ENCODE measurements at regions not wholly inside any gene's neighbourhood (a gene's known extent, or its start where the extent isn't known, plus 50 kb on each side); places are given as distances from the start of the nearest gene placed in this dataset.

- Histone ChIP-seq H3K4me1 (ENCODE audit: control insufficient read depth in 1 of 2, insufficient read depth in 2 of 2, low read length in 2 of 2) (no peaks in the 10 kb centered on the region), H3K4me3 (replicated peaks in 1 of 3; ENCODE audit: low read depth in 2 of 3, low read length in 3 of 3) (no peak overlapping the region), H2AFZ (ENCODE audit: insufficient read depth, low read depth, low read length, poor library complexity, severe bottlenecking) (no peak overlapping the region), H3K27ac (ENCODE audit: low read depth in 1 of 2, low read length in 2 of 2) (no peak overlapping the region), H3K4me2 (replicated peaks; ENCODE audit: extremely low read depth, low read length, poor library complexity, severe bottlenecking) (no peak overlapping the region), H3K36me3 (replicated peaks in 1 of 2; ENCODE audit: control insufficient read depth in 1 of 2, insufficient read depth in 2 of 2, low read length in 2 of 2) (no peaks in the 10 kb centered on the region), H3K9me3 (replicated peaks in 1 of 2; ENCODE audit: control insufficient read depth in 1 of 2, insufficient read depth in 1 of 2, low read length in 2 of 2) (no peaks in the 10 kb centered on the region), H3K9ac (ENCODE audit: insufficient read depth, low read length, poor library complexity, severe bottlenecking) (no peak overlapping the region), H4K20me1 (ENCODE audit: insufficient read depth, low read length) (no peaks in the 10 kb centered on the region), H3K79me2 (ENCODE audit: insufficient read depth, low read length) (no peaks in the 10 kb centered on the region), H3K27me3 (ENCODE audit: control insufficient read depth in 2 of 2, insufficient read depth in 2 of 2, low read length in 2 of 2) (no peaks in the 10 kb centered on the region)
- 100% methylated on average over 3 of the region's 4 CpGs for WGBS (ENCODE audit: insufficient coverage)
- no peaks in the 10 kb centered on the region for H3K36me3 Mint-ChIP-seq
- peaks cover 0 to 4% (median 1%) of the 10 kb centered on the region in 3 donors for H3K27me3 Mint-ChIP-seq (ENCODE audit: low read depth in 3 of 3)
- no peak for TF ChIP-seq CTCF (IDR thresholded peaks at IDR 0.05)
- no peak overlapping the region for H3K4me3 Mint-ChIP-seq
- no peak overlapping the region for H3K27ac Mint-ChIP-seq
- peaks cover 0 to 3% (median 0%) of the 10 kb centered on the region in 7 donors for H3K9me3 Mint-ChIP-seq
- DNase-seq, result no peak
- intact Hi-C loops (cut with micrococcal nuclease), result no loop called here
- no peaks in the 10 kb centered on the region for H3K4me1 Mint-ChIP-seq
Observed at GRCh38 chr11:112355726-112356125, 95.1 kb upstream of the PLET1 start.

- Histone ChIP-seq H4K20me1 (ENCODE audit: insufficient read depth, low read length) (no peaks in the 10 kb centered on the region), H3K4me2 (replicated peaks; ENCODE audit: extremely low read depth, low read length, poor library complexity, severe bottlenecking) (no peak overlapping the region), H3K4me3 (replicated peaks in 1 of 3; ENCODE audit: low read depth in 2 of 3, low read length in 3 of 3) (no peak overlapping the region), H3K9ac (ENCODE audit: insufficient read depth, low read length, poor library complexity, severe bottlenecking) (no peak overlapping the region), H3K36me3 (replicated peaks in 1 of 2; ENCODE audit: control insufficient read depth in 1 of 2, insufficient read depth in 2 of 2, low read length in 2 of 2) (no peaks in the 10 kb centered on the region), H3K79me2 (ENCODE audit: insufficient read depth, low read length) (no peaks in the 10 kb centered on the region), H3K27ac (ENCODE audit: low read depth in 1 of 2, low read length in 2 of 2) (no peak overlapping the region), H3K4me1 (ENCODE audit: control insufficient read depth in 1 of 2, insufficient read depth in 2 of 2, low read length in 2 of 2) (no peaks in the 10 kb centered on the region), H3K9me3 (replicated peaks in 1 of 2; ENCODE audit: control insufficient read depth in 1 of 2, insufficient read depth in 1 of 2, low read length in 2 of 2) (no peaks in the 10 kb centered on the region), H2AFZ (ENCODE audit: insufficient read depth, low read depth, low read length, poor library complexity, severe bottlenecking) (no peak overlapping the region), H3K27me3 (ENCODE audit: control insufficient read depth in 2 of 2, insufficient read depth in 2 of 2, low read length in 2 of 2) (no peaks in the 10 kb centered on the region)
- DNase-seq, result no peak
- H3K27me3 Mint-ChIP-seq (ENCODE audit: low read depth in 3 of 3), result peaks cover 0 to 2% (median 1%) of the 10 kb centered on the region in 3 donors
- TF ChIP-seq CTCF (IDR thresholded peaks at IDR 0.05), result no peak
- no peaks in the 10 kb centered on the region for H3K4me1 Mint-ChIP-seq
- H3K4me3 Mint-ChIP-seq, result no peak overlapping the region
- WGBS (ENCODE audit: insufficient coverage), result no CpG with 5 or more reads among the region's 2 CpGs
- no peaks in the 10 kb centered on the region for H3K9me3 Mint-ChIP-seq
- no peak overlapping the region for H3K27ac Mint-ChIP-seq
- intact Hi-C loops (cut with micrococcal nuclease), result no loop called here
- H3K36me3 Mint-ChIP-seq, result no peaks in the 10 kb centered on the region
Observed at GRCh38 chr11:112357488-112357887, 96.8 kb upstream of the PLET1 start.
